ENCODE measurements at regions not wholly inside any gene's neighbourhood (a gene's known extent, or its start where the extent isn't known, plus 50 kb on each side); places are given as distances from the start of the nearest gene placed in this dataset.

DNA sequence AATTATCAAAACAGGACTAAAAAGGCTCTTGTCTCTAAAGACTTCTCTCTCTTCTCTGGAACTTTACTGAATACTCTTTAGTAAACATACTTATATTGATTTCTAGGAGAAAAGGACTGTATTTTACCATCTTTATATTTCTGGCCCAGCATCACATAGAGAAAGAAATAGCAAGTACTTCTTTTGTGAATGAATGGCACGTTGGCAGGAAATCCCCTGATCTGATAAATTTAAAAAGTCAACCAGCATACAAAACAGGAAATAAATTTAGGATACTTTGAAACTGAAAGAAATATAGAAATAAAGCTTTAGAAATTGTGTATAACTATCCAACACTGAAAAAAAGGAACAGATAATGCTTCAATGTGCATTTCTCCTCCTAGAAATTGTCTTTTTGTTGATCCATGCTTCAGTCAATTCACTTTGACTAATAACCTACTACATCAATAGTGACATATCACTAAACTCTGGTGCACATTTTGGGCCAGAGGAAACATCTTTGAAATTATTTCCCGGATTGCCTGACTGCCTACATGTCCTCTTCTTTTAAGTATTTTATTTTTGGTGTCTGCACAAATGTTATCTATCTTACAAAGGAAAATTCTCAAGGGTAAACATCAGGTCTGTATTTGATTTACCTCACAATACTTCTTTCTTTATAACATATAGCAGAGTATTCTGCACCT is 183.5 kb upstream of the FSTL5 start:
- TF ChIP-seq, protein P1, sequence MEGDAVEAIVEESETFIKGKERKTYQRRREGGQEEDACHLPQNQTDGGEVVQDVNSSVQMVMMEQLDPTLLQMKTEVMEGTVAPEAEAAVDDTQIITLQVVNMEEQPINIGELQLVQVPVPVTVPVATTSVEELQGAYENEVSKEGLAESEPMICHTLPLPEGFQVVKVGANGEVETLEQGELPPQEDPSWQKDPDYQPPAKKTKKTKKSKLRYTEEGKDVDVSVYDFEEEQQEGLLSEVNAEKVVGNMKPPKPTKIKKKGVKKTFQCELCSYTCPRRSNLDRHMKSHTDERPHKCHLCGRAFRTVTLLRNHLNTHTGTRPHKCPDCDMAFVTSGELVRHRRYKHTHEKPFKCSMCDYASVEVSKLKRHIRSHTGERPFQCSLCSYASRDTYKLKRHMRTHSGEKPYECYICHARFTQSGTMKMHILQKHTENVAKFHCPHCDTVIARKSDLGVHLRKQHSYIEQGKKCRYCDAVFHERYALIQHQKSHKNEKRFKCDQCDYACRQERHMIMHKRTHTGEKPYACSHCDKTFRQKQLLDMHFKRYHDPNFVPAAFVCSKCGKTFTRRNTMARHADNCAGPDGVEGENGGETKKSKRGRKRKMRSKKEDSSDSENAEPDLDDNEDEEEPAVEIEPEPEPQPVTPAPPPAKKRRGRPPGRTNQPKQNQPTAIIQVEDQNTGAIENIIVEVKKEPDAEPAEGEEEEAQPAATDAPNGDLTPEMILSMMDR (conservative IDR thresholded peaks at IDR 0.05 in 1 of 2, IDR thresholded peaks at IDR 0.05 in 1 of 2; ENCODE audit: low read depth in 1 of 2, low read length in 2 of 2) = no peak
- TF ChIP-seq EZH2 (IDR thresholded peaks at IDR 0.05; ENCODE audit: low read length, missing control alignments) = no peak
